PFSK-1 (cell line): ENCODE measurements at regions not wholly inside any gene's neighbourhood (a gene's known extent, or its start where the extent isn't known, plus 50 kb on each side); places are given as distances from the start of the nearest gene placed in this dataset.

Experiments
- REST ChIP-seq, 2 experiments: IDR thresholded peaks; 2 replicates each; pipeline versions ENCODE4 v1.6.1 to v1.8.0; 2011 to 2012; ENCODE audit warnings: low read depth in 2 of 2, low read length in 2 of 2, control low read depth in 1 of 2, inconsistent platforms in 1 of 2, mild to moderate bottlenecking in 1 of 2, moderate library complexity in 1 of 2; ENCODE audit not compliant: insufficient read depth in 1 of 2
- TAF1 ChIP-seq: IDR thresholded peaks from 2 replicates; pipeline ENCODE4 v1.6.1; 2012; ENCODE audit warnings: low read length, control low read depth, borderline replicate concordance; ENCODE audit not compliant: insufficient read depth

- TF ChIP-seq REST (IDR thresholded peaks at IDR 0.05; ENCODE audit: insufficient read depth in 1 of 2, low read depth in 2 of 2, low read length in 2 of 2) (no peak), TAF1 (no peak)
Observed at GRCh38 chr9:86670076-86670475, 277.2 kb downstream of the GAS1 start.
